GM19025 (cell line): ENCODE measurements at regions not wholly inside any gene's neighbourhood (a gene's known extent, or its start where the extent isn't known, plus 50 kb on each side); places are given as distances from the start of the nearest gene placed in this dataset.
"Not testable (repeated sequence)": the region's sequence is repeated elsewhere in the genome, so short reads cannot be mapped to it uniquely, and the experiment has no call there.

Source experiments
- ATAC-seq: cut with Tn5 transposase; IDR thresholded peaks from one replicate; pipeline ENCODE4 v1.9.1; 2021; ENCODE audit warnings: mild to moderate bottlenecking, low read depth, moderate library complexity; ENCODE audit not compliant: unreplicated experiment

GRCh38 chr16:65763640-65764305 is 602.7 kb upstream of the CDH5 start:
- no peak for ATAC-seq

- ATAC-seq = no peak
Measured at GRCh38 chr16:65760874-65761273, 605.6 kb upstream of the CDH5 start.

- no peak for ATAC-seq
Measured at GRCh38 chr16:65758620-65759019, 607.9 kb upstream of the CDH5 start.

- no peak for ATAC-seq
Measured at GRCh38 chr16:65757064-65757463, 609.4 kb upstream of the CDH5 start.

- ATAC-seq = no peak
Measured at GRCh38 chr16:65756163-65756562, 610.3 kb upstream of the CDH5 start.

- no peak for ATAC-seq
Measured at GRCh38 chr16:65754820-65755691, 611.4 kb upstream of the CDH5 start.

GRCh38 chr16:65752522-65752844 is 614.0 kb upstream of the CDH5 start:
- ATAC-seq = no peak

- no peak for ATAC-seq
Measured at GRCh38 chr16:65751622-65752521, 614.6 kb upstream of the CDH5 start.

GRCh38 chr16:65749506-65749905 is 617.0 kb upstream of the CDH5 start:
- no peak for ATAC-seq

- ATAC-seq = no peak
Measured at GRCh38 chr16:65746941-65747340, 619.5 kb upstream of the CDH5 start.

GRCh38 chr16:65745201-65745708 is 621.2 kb upstream of the CDH5 start:
- no peak for ATAC-seq

GRCh38 chr16:65744401-65744800 is 622.1 kb upstream of the CDH5 start:
- ATAC-seq = no peak

GRCh38 chr16:65743558-65743957 is 621.7 kb upstream of the CDH11 start:
- ATAC-seq = no peak

- no peak for ATAC-seq
Measured at GRCh38 chr16:65740711-65741110, 618.8 kb upstream of the CDH11 start.

GRCh38 chr16:65739518-65739917 is 617.7 kb upstream of the CDH11 start:
- no peak for ATAC-seq

GRCh38 chr16:65737831-65738230 is 616.0 kb upstream of the CDH11 start:
- no peak for ATAC-seq

- not testable (repeated sequence) for ATAC-seq
Measured at GRCh38 chr16:65735615-65736014, 613.8 kb upstream of the CDH11 start.

- ATAC-seq = no peak
Measured at GRCh38 chr16:65733721-65734120, 611.9 kb upstream of the CDH11 start.

- ATAC-seq = no peak
Measured at GRCh38 chr16:65731833-65732232, 610.0 kb upstream of the CDH11 start.

- no peak for ATAC-seq
Measured at GRCh38 chr16:65728652-65729051, 606.8 kb upstream of the CDH11 start.

- no peak for ATAC-seq
Measured at GRCh38 chr16:65728167-65728566, 606.3 kb upstream of the CDH11 start.
